HG03442 (cell line): ENCODE measurements at regions not wholly inside any gene's neighbourhood (a gene's known extent, or its start where the extent isn't known, plus 50 kb on each side); places are given as distances from the start of the nearest gene placed in this dataset.
"Not testable (repeated sequence)": the region's sequence is repeated elsewhere in the genome, so short reads cannot be mapped to it uniquely, and the experiment has no call there.

Source experiments
- ATAC-seq: cut with Tn5 transposase; IDR thresholded peaks from one replicate; pipeline ENCODE4 v1.9.1; 2021; ENCODE audit warnings: mild to moderate bottlenecking, moderate library complexity; ENCODE audit not compliant: unreplicated experiment

DNA sequence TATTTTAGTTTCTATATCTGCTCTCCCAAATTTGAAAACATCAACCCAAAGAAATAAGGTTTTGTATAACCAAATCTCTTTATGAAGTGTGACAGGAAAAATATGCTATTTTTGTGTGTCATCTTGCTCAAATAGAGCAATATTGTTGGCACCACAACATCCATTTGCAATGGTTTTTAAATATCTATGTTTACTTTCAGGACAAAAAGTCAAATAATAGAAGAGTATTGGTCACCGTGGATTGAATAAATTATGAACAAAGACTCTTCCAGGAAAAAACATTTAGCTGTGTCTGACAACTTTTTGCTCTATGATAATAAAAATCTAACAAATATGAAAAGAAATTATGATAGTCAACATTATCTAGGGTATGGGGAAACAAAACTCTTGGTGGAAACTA, 439.2 kb downstream of the BTG1 start:
- no peak for ATAC-seq

GRCh38 chr12:91704446-91704845, 441.2 kb downstream of the BTG1 start:
- no peak for ATAC-seq

GRCh38 chr12:91703491-91704283, 442.0 kb downstream of the BTG1 start:
- ATAC-seq, result no peak

GRCh38 chr12:91702843-91703425, 442.7 kb downstream of the BTG1 start:
- no peak for ATAC-seq

DNA sequence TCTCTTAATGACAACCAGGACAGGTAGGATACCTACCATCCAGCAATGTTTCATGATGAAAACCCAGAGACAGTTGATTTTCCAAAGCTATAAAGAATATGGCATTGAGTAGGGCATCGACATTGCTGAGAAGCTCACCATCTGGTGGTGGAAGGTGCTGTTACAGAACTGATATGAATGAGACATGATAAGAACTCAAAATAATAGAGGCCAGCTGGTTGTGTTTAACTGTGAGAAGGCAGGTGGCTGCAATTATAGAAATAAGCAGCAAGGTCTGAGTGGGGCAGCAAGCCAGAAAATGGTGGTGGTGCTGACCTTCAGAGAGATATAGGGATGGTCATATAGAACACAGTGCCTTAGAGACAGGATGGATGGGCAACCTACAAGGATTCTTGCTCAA, 449.7 kb downstream of the BTG1 start:
- ATAC-seq, result no peak

DNA sequence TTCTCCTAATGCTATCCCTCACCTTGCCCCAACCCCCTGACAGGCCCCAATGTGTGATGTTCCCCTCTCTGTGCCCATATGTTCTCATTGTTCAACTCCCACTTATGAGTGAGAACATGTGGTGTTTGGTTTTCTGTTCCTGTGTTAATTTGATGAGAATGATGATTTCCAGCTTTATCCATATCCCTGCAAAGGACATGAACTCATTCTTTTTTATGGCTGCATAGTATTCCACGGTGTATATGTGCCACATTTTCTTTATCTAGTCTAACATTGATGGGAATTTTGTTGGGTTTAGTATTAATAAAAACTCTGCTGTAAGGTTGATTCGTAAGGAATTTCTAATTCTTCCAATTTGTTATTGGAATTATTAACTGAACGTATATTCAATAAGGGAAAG, 450.2 kb downstream of the BTG1 start:
- ATAC-seq, result not testable (repeated sequence)

DNA sequence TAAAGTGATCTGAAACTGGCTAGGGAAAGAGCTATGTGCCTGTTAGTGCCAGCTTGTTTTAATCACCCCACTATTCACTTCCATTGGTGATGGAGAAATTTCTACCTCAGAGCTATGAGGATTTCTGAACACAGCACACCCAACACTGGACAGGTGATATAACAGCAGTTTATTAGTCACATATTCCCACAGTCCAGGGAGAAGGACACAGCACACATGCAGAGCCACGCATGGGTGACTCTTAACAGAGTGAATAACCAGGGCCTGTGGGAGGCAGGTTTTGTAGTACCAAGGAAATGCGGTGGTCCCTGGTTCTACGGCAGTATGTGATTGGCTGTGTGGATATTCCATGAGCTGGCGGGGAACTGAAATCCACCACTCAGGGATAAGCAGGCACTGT, 455.1 kb downstream of the BTG1 start:
- no peak for ATAC-seq

DNA sequence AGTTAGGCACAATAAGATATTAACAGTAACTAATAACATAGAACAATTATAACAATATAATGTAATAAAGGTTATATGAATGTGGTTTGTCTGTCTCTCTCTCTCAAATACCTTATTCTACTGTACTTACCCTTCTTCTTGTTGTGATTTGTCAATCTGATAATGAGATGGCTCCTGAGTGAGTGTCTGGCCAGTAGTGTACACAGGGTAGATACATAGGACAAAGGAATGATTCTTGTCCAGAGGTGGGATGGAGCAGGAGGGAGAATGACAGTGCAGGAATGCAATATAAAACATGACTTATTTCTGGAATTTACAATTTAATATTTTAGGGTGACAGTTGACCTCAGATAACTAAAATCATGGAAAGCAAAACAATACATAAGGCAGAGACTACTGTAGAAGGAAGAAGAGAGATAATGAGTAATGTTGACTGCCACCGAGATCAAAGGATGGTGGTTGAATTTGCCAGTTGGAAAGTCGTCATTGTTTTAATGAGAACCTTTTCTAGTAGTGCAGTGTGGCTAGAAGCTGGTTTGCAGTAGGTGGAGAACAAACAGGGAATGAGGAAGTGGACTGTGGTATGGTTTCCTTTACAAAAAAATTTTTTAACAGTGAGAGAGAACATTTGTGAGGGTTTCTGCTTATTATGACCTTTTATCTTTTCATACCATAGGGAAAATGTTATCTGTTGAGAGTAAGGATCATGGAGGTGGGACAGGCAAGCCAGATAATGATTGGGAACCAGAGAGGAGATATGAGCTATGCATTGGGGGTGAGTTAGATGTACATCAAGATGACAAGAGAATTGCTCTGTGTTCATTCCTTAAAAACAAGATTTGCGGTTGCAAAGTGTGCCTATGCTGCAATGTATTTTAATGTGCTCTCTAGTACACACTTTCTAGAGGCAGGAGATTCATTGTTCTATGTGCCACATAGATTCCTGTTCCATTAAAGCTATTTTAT, 458.3 kb downstream of the BTG1 start:
- ATAC-seq, result peak; percentile 59

- no peak for ATAC-seq
These were observed 459.7 kb downstream of the BTG1 start for GRCh38 chr12:91685917-91686316.

GRCh38 chr12:91681751-91682150, 463.9 kb downstream of the BTG1 start:
- no peak for ATAC-seq

DNA sequence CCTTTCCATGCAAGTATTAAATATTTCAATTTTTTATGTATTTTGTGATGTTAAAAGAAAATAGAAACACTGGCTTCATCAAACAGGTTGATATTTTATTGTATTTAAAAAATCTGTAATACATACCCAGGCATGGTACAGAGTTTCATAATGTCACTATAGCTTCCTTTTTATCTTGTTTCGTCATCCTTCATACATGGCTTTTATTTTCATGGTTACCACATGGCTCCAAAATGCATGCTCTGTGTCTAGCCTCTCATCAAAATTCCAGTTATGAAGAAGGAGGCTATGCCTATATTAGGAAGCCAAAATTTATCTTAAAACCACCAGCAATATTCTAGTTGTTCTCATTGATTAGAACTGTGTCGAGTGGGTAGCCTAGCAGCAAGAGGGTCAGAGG, 464.8 kb downstream of the BTG1 start:
- ATAC-seq, result no peak

GRCh38 chr12:91677556-91677955, 468.1 kb downstream of the BTG1 start:
- ATAC-seq, result no peak

DNA sequence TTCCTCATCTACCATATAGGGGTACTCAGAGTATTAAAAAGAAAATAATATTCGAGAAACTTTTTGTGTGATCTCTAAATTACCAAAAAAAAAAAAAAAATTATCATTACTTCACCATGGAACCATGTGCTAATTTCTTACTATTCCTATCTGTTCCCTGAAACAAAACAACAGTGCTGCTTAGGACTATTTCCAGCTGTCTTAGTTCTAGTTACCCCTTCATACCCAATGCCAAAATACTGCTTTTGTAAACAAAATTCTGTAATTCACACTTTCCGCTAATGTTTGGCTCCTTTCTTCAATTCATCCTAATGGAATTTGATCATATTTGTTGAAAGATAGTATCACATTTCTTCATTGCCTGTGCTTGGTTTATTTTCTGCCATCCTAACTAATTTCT, 470.2 kb downstream of the BTG1 start:
- ATAC-seq, result no peak

DNA sequence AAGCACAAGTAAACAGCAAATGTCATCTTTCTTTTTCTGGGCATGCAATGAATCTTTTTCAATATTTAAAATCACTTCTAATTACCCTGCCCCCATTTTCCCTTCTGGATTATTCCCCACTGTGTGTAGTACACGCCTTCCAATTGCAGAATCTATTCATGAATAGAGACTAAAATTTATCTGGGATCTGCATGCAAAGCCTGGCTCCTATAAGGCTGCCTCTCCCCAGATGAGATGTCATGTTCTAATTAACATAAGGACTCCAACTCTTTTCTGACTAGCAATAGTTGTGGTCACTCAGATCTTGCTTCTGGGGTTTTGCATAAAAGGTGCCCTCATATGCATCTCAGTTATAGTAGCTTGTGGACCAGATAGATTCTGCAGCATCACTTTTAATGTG, 473.5 kb downstream of the BTG1 start:
- no peak for ATAC-seq

GRCh38 chr12:91667694-91668093, 478.0 kb downstream of the BTG1 start:
- ATAC-seq, result no peak

- ATAC-seq, result no peak
These were observed 481.1 kb upstream of the DCN start for GRCh38 chr12:91663744-91664143.

GRCh38 chr12:91663310-91663709, 480.7 kb upstream of the DCN start:
- no peak for ATAC-seq

DNA sequence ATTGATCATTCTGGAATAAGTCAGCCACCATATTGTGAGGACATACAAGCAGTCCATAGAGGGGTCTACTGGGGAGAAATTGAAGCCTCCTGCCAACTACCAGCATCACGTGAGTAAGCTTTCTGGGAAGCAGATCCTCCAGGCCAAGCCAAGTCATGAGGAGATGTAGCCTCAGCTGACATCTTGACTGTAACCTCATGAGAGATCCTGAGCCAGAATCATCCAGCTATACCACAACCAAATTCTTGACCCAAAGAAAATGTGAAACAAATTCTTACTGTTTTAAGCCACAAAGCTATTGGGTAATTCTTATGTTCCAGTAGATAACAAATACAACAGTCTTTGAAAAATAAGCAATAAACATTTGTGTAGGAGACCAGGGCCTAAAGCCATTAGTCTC, 479.4 kb upstream of the DCN start:
- ATAC-seq, result no peak

DNA sequence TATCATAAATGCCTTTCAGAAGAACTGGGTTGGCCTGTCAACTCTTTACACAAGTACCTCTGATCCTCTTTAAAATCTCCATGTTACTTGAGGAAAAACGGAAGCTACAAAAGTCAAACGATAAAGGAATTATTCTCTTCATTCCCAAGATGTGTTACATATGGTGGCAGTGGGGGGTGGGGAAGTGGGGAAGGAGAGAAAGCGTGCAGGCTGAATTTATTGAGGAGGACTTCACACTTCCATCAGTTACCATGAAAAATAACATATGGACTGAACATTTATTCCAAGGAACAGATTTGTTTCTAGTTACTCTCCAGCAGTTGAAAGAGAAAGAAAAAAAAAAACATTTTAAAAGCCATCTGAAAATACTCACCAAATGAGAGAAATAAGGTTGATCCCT, 474.4 kb upstream of the DCN start:
- no peak for ATAC-seq

DNA sequence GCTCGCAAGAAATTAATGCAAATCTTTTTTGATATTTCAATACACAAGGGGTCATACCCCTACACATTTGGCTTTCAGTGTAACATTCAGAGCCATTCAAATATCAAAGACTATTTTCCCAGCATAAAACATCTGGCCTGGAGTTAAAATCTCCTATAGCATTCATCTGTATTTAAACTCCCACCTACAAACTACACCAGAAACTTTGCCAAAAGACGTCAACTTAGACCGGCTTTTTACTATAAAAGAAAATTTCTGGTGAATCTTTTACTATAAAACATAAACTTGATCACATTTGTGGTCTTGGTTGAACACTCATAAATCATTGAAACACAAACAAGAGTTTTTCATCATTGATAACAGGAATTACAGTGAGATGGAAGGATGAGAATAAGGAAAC, 473.3 kb upstream of the DCN start:
- ATAC-seq, result no peak

DNA sequence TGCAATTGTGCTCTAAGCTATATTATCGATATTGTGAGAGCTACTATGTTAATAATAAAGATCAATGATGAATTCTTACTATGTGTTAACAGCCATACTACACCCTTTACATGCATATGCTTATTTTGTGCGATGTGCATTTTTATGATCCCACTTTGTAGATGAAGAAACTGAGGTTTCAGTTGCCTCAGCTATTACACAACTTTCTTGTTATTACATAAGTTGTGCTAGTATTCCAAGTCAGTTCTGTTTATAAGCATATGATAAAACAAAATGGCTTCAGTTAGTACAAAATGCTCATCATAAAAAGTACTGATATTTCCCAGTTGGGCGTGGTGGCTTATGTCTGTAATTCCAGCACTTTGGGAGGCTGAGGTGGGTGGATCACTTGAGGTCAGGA, 471.5 kb upstream of the DCN start:
- ATAC-seq, result no peak

DNA sequence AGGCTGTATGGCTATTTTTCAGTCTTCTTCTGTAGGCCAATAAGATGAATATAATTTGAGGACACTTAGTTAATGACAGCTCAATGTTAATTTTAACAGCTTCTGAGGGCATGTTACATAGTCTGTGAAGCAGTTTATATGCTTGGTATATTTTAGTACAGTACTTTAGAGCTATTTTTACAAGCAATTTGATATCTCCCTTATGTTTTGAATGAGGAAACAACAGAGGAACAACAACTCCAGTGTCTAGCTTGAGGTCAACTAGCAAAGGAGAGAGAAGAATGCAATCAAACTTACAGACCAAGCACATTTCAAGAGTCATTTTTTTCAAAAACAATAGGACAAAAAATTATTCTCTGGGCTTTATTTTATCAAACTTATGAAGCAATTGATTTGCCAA, 469.1 kb upstream of the DCN start:
- ATAC-seq, result no peak
